Stomach (tissue), 8 donors: ENCODE measurements at regions not wholly inside any gene's neighbourhood (a gene's known extent, or its start where the extent isn't known, plus 50 kb on each side); places are given as distances from the start of the nearest gene placed in this dataset.

Experiments used
- DNase-seq, 2 donors: peaks; one replicate each; pipeline versions ENCODE4 v3.0.0 to v3.0.0-alpha.2; 2013 to 2019
- H3K27ac ChIP-seq, 5 donors: fragments of 200-600 bp in 4 of 5; sonication (generic) in 4 of 5; one replicate each; pipeline ENCODE4 v1.5.1; 2013 to 2019; ENCODE audit warnings: mild to moderate bottlenecking in 1 of 5, moderate library complexity in 1 of 5
- H3K27me3 ChIP-seq, 3 donors: fragments of 200-600 bp; sonication (generic); one replicate each; pipeline ENCODE4 v1.5.1; 2017 to 2019; ENCODE audit warnings: mixed run types in 1 of 3
- H3K36me3 ChIP-seq, 4 donors: fragments of 200-600 bp; sonication (generic); 1 replicate in 3 of 4; 2 replicates in 1 of 4; pipeline ENCODE4 v1.5.1; 2016 to 2019
- H3K4me1 ChIP-seq, 4 donors: fragments of 200-600 bp; sonication (generic); one replicate each; pipeline ENCODE4 v1.5.1; 2016 to 2019
- H3K4me3 ChIP-seq, 4 donors: fragments of 200-600 bp; sonication (generic) in 3 of 4; one replicate each; pipeline ENCODE4 v1.5.1; 2016 to 2019; ENCODE audit warnings: mild to moderate bottlenecking in 1 of 4
- H3K9me3 ChIP-seq, 4 donors: fragments of 200-600 bp; sonication (generic); one replicate each; pipeline ENCODE4 v1.5.1; 2016 to 2019
- EP300 ChIP-seq: sonication (generic); formaldehyde crosslinking; IDR thresholded peaks from one replicate; pipeline ENCODE4 v1.6.1; 2017; ENCODE audit warnings: antibody characterized with exemption
- POLR2A ChIP-seq, 4 donors: fragments of 450-650 bp; IDR thresholded peaks; one replicate each; pipeline ENCODE4 v1.6.1; 2016; ENCODE audit warnings: antibody characterized with exemption in 4 of 4, control low read depth in 2 of 4, mild to moderate bottlenecking in 1 of 4, moderate library complexity in 1 of 4
- POLR2AphosphoS5 ChIP-seq, 3 donors: sonication (generic); formaldehyde crosslinking; IDR thresholded peaks; one replicate each; pipeline ENCODE4 v1.6.1; 2016; ENCODE audit warnings: antibody characterized with exemption in 3 of 3
- WGBS, 5 donors: extraction: QIAGEN DNeasy Blood & Tissue Kit in 3 of 5; methylation state at CpG; one replicate each; pipeline versions ENCODE4 v1.1.5 to v1.1.7; 2013 to 2018; 5-methylcytosine and 5-hydroxymethylcytosine counted together
- intact Hi-C: fragments of 100-400 bp; cut with DNase I; formaldehyde crosslinking; loops from one replicate; pipeline ENCODE4 v1.15.1; 2023; ENCODE audit warnings: low total_unique reads
- TF ChIP-seq, protein P1 (sequence below), 7 experiments: fragments of 450-650 bp in 4 of 7; fragments of 200-600 bp in 3 of 7; sonication (generic) in 3 of 7; IDR thresholded peaks; one replicate each; pipeline ENCODE4 v1.5.1; 2016 to 2019; ENCODE audit warnings: antibody characterized with exemption in 7 of 7, control low read depth in 2 of 7, mild to moderate bottlenecking in 1 of 7
- donor health status: healthy with polysubstance abuse.
- donor health status: Bipolar disorder and iron deficiency.
- donor health status: healthy.

DNA sequence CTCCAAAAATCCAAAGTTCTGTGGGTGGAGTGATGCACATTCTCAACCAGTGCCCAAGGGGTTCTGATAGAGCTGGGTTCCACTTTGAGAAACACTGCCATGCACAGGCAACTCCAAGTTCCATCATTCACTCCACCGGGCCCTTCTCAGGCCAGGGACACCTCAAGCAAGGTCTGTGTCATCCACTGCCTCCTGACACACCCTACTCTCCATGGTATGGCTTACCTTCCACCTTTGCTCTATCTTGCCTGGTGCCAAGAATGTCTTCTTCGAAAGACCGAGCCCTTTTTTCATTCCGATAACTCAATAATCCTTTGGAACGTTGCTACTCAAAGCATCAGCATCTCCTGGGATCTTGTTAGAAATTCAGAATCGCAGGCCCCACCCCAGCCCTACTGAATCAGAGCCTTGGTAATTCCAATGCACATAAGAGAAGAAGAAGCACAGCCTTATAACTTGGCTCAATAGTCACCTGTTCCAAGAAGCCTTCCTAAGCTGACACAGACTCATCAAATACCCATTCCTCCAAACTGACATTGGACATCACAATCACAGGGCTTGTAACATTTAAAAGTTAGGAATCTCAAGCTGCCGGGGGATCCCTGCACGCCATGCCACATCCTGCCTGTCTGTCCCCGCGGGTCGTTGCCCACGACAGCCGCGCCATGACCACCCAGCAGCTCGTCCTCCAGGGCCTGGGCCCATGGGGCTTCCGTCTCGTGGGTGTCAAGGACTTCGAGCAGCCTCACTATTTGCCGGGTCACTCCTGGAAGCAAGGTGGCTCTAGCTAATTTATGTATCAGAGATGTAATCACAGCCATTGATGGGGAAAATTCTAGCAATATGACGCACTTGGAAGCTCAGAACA, 66.4 kb downstream of the VCPKMT start:
- 94 to 97% (median 96%) methylated on average over 20 of the region's 20 CpGs for WGBS, 5 donors
- Histone ChIP-seq H3K4me3 (no peak overlapping the region), H3K27ac (no peak overlapping the region), H3K4me1 (peaks cover 2 to 30% (median 14%) of the 10 kb centered on the region in 4 donors), H3K36me3 (no peaks in the 10 kb centered on the region), H3K9me3 (no peaks in the 10 kb centered on the region), H3K27me3 (no peaks in the 10 kb centered on the region)
- intact Hi-C loops = no loop called here
- DNase-seq = no peak
- TF ChIP-seq POLR2A (IDR thresholded peaks at IDR 0.05) (no peak), EP300 (no peak), POLR2AphosphoS5 (IDR thresholded peaks at IDR 0.05) (no peak)
- TF ChIP-seq, protein P1, sequence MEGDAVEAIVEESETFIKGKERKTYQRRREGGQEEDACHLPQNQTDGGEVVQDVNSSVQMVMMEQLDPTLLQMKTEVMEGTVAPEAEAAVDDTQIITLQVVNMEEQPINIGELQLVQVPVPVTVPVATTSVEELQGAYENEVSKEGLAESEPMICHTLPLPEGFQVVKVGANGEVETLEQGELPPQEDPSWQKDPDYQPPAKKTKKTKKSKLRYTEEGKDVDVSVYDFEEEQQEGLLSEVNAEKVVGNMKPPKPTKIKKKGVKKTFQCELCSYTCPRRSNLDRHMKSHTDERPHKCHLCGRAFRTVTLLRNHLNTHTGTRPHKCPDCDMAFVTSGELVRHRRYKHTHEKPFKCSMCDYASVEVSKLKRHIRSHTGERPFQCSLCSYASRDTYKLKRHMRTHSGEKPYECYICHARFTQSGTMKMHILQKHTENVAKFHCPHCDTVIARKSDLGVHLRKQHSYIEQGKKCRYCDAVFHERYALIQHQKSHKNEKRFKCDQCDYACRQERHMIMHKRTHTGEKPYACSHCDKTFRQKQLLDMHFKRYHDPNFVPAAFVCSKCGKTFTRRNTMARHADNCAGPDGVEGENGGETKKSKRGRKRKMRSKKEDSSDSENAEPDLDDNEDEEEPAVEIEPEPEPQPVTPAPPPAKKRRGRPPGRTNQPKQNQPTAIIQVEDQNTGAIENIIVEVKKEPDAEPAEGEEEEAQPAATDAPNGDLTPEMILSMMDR (IDR thresholded peaks at IDR 0.05) = no peak

DNA sequence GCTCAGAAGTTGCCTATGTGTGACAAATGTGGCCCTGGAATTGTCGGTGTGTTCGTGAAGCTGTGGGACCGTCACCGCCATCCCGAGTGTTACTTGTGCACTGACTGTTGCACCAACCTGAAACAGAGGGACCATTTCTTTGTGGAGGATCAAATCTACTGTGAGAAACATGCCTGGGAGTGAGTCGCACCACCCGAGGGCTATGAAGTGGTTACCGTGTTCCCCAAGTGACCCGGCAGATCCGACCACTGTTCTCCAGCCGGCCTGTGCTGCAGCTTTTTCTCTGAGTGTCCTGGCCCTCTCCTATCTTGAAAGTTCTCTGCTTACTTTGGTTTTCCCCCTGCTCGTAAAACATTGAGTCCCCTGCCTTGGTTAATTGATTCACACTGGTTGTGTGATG, 65.3 kb downstream of the VCPKMT start:
- DNase-seq = no peak
- 93 to 95% (median 93%) methylated on average over 12 of the region's 12 CpGs for WGBS, 5 donors
- no peaks in the 10 kb centered on the region for H3K9me3 ChIP-seq
- H3K4me1 ChIP-seq = peaks cover 0 to 25% (median 8%) of the 10 kb centered on the region in 4 donors
- intact Hi-C loops = no loop called here
- no peak overlapping the region for H3K4me3 ChIP-seq
- no peak overlapping the region for H3K27ac ChIP-seq
- no peaks in the 10 kb centered on the region for H3K27me3 ChIP-seq
- no peaks in the 10 kb centered on the region for H3K36me3 ChIP-seq
- no peak for TF ChIP-seq POLR2A (IDR thresholded peaks at IDR 0.05)
- TF ChIP-seq EP300 = no peak
- TF ChIP-seq POLR2AphosphoS5 (IDR thresholded peaks at IDR 0.05) = no peak
- TF ChIP-seq, protein P1 (IDR thresholded peaks at IDR 0.05) = no peak

DNA sequence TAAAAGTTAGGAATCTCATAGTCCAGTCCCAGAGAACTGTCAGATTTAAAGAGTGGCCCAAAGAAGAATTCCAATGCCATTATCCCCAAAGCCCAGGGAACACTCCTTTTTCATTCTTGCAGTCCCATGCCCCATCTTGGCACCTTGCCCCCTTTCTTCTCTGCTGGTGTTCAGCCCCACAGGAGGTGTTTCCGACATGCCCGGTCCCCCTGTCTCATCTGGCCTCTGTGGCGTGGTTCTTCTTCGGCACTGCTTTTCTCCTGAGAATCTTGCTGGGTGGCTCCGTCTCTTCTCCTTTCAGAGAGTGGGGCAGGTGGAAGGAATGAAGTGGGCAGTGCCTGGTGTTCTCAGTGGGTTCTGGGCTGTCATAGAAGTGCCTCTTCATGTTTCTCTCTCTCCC, 64.7 kb downstream of the VCPKMT start:
- DNase-seq = no peak

DNA sequence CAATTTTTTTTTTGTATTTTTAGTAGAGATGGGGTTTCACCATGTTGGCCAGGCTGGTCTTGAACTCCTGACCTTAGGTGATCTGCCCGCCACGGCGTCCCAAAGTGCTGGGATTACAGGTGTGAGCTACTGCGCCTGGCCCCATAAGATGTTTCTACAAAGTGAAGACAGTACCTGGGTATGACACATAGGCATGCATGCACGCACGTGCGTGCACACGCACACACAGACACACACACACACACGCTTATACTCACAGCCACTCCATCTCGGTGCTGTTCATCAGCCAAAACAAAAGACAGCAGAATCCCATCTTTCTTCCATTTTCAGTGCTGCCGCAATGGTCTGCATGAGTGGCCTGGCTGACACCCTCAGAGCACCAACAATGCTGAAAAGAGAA, 63.9 kb downstream of the VCPKMT start:
- no peaks in the 10 kb centered on the region for H3K27me3 ChIP-seq
- no peaks in the 10 kb centered on the region for H3K36me3 ChIP-seq
- TF ChIP-seq EP300 (no peak), POLR2A (IDR thresholded peaks at IDR 0.05) (no peak), POLR2AphosphoS5 (IDR thresholded peaks at IDR 0.05) (no peak)
- TF ChIP-seq, protein P1 (IDR thresholded peaks at IDR 0.05) = no peak
- intact Hi-C loops = no loop called here
- WGBS, 5 donors = 91 to 96% (median 93%) methylated on average over 9 to 11 of the region's 11 CpGs
- H3K4me1 ChIP-seq = peaks cover 0 to 11% (median 1%) of the 10 kb centered on the region in 4 donors
- DNase-seq = no peak
- no peak overlapping the region for H3K4me3 ChIP-seq
- no peaks in the 10 kb centered on the region for H3K9me3 ChIP-seq
- no peak overlapping the region for H3K27ac ChIP-seq

More for the DNA sequence above, 64.7 kb downstream of the VCPKMT start:
- H3K27me3 ChIP-seq = no peaks in the 10 kb centered on the region
- H3K36me3 ChIP-seq = no peaks in the 10 kb centered on the region
- H3K27ac ChIP-seq = no peak overlapping the region
- no peak overlapping the region for H3K4me3 ChIP-seq
- TF ChIP-seq POLR2AphosphoS5 (IDR thresholded peaks at IDR 0.05) (no peak), EP300 (no peak), POLR2A (IDR thresholded peaks at IDR 0.05) (no peak)
- TF ChIP-seq, protein P1 (IDR thresholded peaks at IDR 0.05) = no peak
- WGBS, 5 donors = 84 to 99% (median 96%) methylated on average over 5 of the region's 5 CpGs
- intact Hi-C loops = no loop called here
- no peaks in the 10 kb centered on the region for H3K9me3 ChIP-seq
- H3K4me1 ChIP-seq = peaks cover 0 to 19% (median 8%) of the 10 kb centered on the region in 4 donors
